ENCODE measurements at regions not wholly inside any gene's neighbourhood (a gene's known extent, or its start where the extent isn't known, plus 50 kb on each side); places are given as distances from the start of the nearest gene placed in this dataset.

- Mint-ChIP-seq H3K27me3 (no peaks in the 10 kb centered on the region), H3K27ac (no peak overlapping the region), H3K9me3 (no peaks in the 10 kb centered on the region), H3K36me3 (ENCODE audit: low read depth) (no peaks in the 10 kb centered on the region), H3K4me3 (no peak overlapping the region), H3K4me1 (no peaks in the 10 kb centered on the region)
- intact Hi-C loops (cut with micrococcal nuclease): no loop called here
- DNase-seq: no peak
- no peak for TF ChIP-seq CTCF (IDR thresholded peaks at IDR 0.05)
- ChIA-PET POLR2A (no interaction called here), CTCF (no interaction called here)
- no peak for ATAC-seq (ENCODE audit: low read depth)
These were observed 382.0 kb upstream of the DYNLRB2 start for GRCh38 chr16:80158766-80159165.

DNA sequence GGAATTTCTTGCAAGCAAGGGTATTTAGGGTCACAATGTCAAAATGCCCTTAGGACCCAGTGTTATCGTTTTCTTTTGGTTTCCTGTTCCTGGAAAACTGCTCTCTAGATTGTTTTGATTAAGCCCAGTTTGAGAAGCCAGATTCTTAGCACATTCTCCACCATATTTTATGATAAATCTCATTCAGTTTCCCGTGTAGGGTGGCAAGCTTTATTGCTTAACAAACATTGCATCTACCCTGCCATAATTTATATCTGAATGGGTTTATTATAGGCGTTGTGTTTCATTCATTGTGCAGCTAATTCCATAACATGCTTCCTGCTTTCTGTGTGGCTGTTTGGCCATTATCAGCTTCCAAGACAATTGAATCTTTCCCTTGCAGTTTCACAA is 389.1 kb upstream of the DYNLRB2 start:
- no peaks in the 10 kb centered on the region for H3K9me3 Mint-ChIP-seq
- no peak overlapping the region for H3K4me3 Mint-ChIP-seq
- DNase-seq (no peak), ATAC-seq (ENCODE audit: low read depth) (no peak)
- H3K27ac Mint-ChIP-seq: no peak overlapping the region
- POLR2A ChIA-PET: no interaction called here
- CTCF ChIA-PET: no interaction called here
- H3K36me3 Mint-ChIP-seq (ENCODE audit: low read depth): no peaks in the 10 kb centered on the region
- TF ChIP-seq CTCF (IDR thresholded peaks at IDR 0.05): no peak
- H3K27me3 Mint-ChIP-seq: no peaks in the 10 kb centered on the region
- intact Hi-C loops (cut with micrococcal nuclease): no loop called here
- H3K4me1 Mint-ChIP-seq: no peaks in the 10 kb centered on the region

DNA sequence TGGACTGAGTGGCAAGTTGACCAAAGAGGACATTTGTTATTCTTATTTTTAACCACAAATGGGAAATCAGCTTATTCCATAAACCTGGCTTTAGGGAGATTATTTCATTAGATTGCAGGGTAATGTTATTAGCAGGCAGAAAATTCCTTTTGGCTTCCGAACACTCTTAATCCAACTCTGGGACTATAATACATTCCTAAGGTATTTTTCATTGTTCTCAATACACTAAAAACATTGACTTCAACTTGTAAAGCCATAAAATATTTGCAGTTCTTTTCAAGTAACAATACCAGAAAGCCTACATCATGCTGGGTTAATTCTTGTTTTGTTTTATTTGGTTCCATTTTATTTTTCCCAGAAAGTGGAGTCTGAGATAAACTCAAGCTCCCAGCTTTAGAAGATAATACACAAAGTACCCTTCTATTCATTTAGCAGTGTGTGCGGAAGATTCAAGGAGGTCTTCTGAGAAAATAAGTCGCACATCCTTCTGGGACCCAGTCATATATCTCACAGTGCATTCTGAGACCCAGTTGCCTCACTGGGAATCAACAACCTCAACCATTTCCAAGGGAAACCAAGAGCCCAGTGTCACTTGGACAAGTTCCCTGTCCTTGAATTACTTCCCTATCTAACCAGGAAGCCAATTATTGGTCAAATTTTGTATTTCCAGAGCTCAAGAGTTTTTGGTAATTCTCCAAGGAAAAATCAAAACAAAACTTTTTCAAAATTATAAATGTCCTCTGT is 389.6 kb upstream of the DYNLRB2 start:
- H3K4me1 Mint-ChIP-seq: no peaks in the 10 kb centered on the region
- H3K4me3 Mint-ChIP-seq: no peak overlapping the region
- no peaks in the 10 kb centered on the region for H3K27me3 Mint-ChIP-seq
- no peaks in the 10 kb centered on the region for H3K9me3 Mint-ChIP-seq
- ChIA-PET POLR2A (no interaction called here), CTCF (no interaction called here)
- ATAC-seq (ENCODE audit: low read depth): no peak
- no peak for TF ChIP-seq CTCF (IDR thresholded peaks at IDR 0.05)
- H3K36me3 Mint-ChIP-seq (ENCODE audit: low read depth): no peaks in the 10 kb centered on the region
- DNase-seq: no peak
- intact Hi-C loops (cut with micrococcal nuclease): no loop called here
- no peak overlapping the region for H3K27ac Mint-ChIP-seq

DNA sequence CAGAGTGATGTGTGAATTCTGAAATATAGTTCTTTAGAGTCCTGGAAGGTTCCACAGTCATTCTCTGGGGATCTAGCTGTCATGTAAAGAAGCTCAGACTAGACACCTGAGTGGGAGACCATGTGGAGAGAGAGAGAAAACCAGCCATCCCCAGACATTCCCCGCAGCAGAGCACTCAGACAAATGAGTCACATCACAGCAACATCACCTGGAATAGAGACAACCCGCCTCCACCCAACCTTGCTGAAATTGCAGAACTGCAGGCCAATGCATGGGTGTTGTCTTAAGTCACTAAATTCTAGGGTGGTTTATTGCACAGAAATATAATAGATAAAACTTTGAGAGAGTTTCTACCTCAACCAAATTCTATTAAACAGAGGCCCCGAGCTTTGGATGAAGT is 392.0 kb upstream of the DYNLRB2 start:
- POLR2A ChIA-PET: no interaction called here
- Mint-ChIP-seq H3K27ac (no peak overlapping the region), H3K4me3 (no peak overlapping the region), H3K9me3 (no peaks in the 10 kb centered on the region), H3K4me1 (no peaks in the 10 kb centered on the region), H3K36me3 (ENCODE audit: low read depth) (no peaks in the 10 kb centered on the region), H3K27me3 (no peaks in the 10 kb centered on the region)
- no peak for TF ChIP-seq CTCF (IDR thresholded peaks at IDR 0.05)
- intact Hi-C loops (cut with micrococcal nuclease): no loop called here
- DNase-seq: no peak
- CTCF ChIA-PET: no interaction called here
- no peak for ATAC-seq (ENCODE audit: low read depth)

GRCh38 chr16:80147026-80147655 is 393.7 kb upstream of the DYNLRB2 start:
- intact Hi-C loops (cut with micrococcal nuclease): no loop called here
- ChIA-PET POLR2A (no interaction called here), CTCF (no interaction called here)
- Mint-ChIP-seq H3K9me3 (peaks cover 2% of the 10 kb centered on the region), H3K4me1 (no peaks in the 10 kb centered on the region), H3K27me3 (no peaks in the 10 kb centered on the region), H3K36me3 (ENCODE audit: low read depth) (no peaks in the 10 kb centered on the region), H3K27ac (no peak overlapping the region), H3K4me3 (no peak overlapping the region)
- no peak for ATAC-seq (ENCODE audit: low read depth)
- TF ChIP-seq CTCF (IDR thresholded peaks at IDR 0.05): no peak
- no peak for DNase-seq
